ENCODE measurements at regions not wholly inside any gene's neighbourhood (a gene's known extent, or its start where the extent isn't known, plus 50 kb on each side); places are given as distances from the start of the nearest gene placed in this dataset.
"Not testable (repeated sequence)": the region's sequence is repeated elsewhere in the genome, so short reads cannot be mapped to it uniquely, and the experiment has no call there.

DNA sequence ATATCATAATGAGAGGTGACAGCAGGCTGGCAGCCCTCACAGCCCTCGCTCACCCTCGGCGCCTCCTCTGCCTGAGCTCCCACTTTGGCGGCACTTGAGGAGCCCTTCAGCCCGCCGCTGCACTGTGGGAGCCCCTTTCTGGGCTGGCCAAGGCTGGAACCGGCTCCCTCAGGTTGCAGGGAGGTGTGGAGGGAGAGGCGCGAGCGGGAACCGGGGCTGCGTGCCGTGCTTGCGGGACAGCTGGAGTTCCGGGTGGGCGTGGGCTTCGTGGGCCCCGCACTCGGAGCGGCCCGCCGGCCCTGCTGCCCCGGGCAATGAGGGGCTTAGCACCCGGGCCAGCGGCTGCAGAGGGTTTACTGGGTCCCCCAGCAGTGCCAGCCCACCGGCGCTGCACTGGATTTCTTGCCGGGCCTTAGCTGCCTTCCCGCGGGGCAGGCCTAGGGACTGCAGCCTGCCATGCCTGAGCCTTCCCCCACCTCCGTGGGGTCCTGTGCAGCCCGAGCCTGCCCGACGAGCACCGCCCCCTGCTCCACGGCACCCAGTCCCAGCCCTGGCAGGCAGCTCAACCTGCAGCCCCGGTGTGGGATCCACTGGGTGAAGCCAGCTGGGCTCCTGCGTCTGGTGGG, 147.7 kb downstream of the TLR4 start:
- in situ Hi-C loops (cut with MboI; ENCODE audit: low pct_unique_long_range_greater_than_20kb, low sequenced_read_pairs): not testable (repeated sequence)

DNA sequence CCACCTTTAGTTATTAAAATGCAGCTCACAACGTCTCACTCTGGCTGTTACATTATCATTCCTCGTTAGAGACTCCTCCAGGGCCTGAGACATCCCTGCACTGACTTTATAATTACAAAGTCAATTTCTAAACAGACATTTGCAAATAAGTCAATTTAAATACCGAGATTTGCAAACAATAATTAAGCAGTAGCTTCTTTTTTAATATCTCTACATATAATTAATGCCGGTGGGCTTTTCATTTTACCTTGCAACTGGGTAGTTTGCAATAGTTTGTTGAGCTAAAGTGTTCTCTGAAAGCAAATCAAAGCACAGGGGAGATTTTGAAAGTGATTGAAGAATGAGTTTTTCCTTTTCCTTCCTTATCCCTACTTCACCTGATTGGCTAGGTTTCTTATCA, 154.4 kb downstream of the TLR4 start:
- in situ Hi-C loops (cut with MboI; ENCODE audit: low pct_unique_long_range_greater_than_20kb, low sequenced_read_pairs): no loop called here

More for the DNA sequence above, 147.7 kb downstream of the TLR4 start:
- DNase-seq: not testable (repeated sequence)

DNA sequence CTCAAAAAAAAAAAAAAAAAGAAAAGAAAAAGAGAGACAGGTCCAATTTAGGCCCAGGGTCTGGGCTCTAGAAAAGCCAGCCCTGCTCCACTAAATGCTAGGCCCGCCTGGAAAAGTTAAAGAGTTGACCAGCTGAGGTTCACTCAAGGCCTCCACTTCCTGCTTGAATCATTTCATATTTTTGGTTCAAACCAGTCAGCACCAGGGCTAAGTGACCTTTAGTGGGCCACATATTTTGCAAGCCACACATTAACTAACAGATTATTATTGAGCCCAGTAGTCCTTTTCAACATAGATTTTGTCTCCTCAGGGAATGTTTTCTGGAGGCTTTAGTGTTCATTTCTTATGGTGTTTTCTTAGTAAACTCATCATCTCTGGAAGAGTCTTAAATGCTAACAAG, 156.6 kb downstream of the TLR4 start:
- in situ Hi-C loops (cut with MboI; ENCODE audit: low pct_unique_long_range_greater_than_20kb, low sequenced_read_pairs): no loop called here
- DNase-seq: no peak

More for the DNA sequence above, 154.4 kb downstream of the TLR4 start:
- DNase-seq: no peak

DNA sequence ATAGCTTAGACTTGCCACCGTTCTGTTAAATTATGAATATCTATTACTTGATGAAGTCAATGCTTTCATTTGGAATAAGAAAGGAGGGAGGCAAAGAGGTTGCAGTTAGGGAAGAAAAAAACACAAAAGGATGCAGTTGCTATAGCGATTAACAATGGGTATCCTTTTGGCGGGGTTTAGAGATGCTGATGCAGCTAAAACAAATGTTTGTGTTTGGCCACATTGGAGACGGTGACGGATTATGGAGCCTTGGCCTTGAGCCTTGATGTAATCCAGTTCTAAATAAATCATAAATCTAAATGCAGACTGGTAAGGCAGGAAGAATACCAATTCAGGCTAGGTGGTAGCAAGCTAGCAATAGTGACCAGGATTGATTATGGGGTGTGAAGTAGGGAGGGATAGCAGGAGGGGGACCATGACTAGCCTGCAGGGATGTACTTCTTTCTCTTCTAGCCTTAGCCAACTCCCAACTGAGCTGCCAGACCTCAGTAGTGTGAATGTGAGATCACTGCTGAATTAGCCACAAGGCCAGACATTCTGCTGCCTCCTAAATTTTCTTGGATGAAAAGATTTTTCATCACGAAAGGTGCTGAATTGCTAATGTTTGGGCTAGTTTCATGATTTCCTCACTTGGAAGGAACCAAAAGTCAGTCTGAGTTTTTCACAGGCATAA, 160.3 kb downstream of the TLR4 start:
- in situ Hi-C loops (cut with MboI; ENCODE audit: low pct_unique_long_range_greater_than_20kb, low sequenced_read_pairs): no loop called here
- DNase-seq: no peak

DNA sequence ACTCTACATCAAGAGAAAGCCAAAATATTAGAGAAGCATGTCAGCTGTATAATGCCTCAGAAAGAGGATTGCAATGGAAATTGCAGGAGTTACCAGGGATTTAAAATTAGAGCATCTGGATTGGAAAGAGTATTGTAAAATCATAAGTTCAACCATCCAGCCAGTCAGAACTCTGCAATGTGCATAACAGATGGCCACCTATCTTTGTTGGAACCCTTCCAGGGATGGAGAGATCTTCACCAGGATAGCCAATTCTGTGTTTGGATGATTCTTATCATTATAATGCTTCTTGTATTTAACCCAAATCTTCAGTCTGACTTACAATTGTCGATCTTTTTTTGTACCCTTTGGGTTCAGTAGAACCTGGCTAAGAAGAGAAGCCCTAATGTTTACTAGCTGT, 164.4 kb downstream of the TLR4 start:
- in situ Hi-C loops (cut with MboI; ENCODE audit: low pct_unique_long_range_greater_than_20kb, low sequenced_read_pairs): no loop called here
- DNase-seq: no peak

DNA sequence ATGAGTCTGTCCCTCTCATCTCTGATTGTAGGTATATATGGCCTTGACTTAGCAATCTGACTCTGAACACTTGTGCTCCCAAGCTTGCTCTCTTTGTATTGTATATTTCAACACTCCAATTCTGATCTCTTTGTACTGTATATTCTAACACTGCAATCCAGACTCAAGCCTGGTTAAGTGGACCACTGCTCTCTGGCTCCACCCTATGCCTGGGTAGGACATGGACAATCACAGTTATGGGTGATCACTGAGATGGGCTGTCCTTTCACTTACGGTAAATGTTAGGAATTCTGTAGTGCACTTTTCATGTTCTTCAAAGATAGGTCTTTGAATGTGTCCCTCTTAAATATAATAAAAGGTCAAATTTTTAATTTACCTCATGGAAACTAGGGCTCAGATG, 165.1 kb downstream of the TLR4 start:
- in situ Hi-C loops (cut with MboI; ENCODE audit: low pct_unique_long_range_greater_than_20kb, low sequenced_read_pairs): no loop called here
- no peak for DNase-seq

DNA sequence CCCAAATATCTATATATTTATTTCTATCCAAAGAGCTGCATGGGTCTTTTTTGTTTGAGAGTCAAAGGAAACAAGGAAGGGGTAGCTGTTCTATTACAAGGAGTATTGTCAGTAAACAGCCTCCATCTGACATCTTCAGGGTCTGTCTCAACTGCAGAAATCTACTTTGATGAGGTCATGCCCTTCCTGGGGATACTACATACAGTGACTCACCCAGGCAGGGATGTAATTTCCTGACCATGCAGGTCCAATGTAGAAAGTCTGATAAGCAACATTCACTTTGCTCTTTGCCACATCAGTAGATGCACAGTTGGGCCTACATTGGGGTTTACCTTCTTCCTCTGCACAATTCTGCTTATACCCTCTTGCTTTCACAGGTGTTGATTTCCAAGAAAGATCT, 165.5 kb downstream of the TLR4 start:
- in situ Hi-C loops (cut with MboI; ENCODE audit: low pct_unique_long_range_greater_than_20kb, low sequenced_read_pairs): no loop called here
- no peak for DNase-seq

DNA sequence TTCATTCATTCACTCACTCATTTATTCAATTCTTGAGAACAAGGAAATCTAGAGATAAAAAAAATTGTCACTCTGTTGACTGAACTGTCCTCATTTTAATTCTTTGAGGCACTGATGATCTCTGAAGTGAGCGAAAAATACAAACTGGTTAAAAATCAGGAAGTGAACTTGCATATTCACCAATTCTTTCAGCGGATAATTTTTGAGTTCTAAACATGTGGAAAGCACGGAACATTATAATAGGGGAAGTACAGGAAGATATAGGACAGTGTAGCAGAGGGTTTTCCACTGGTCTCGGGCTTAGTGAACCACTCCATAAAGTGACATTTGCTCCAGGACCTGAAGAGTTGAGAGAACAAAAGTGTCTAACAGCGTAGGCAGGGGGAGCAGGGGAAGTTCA, 169.5 kb downstream of the TLR4 start:
- in situ Hi-C loops (cut with MboI; ENCODE audit: low pct_unique_long_range_greater_than_20kb, low sequenced_read_pairs): no loop called here
- no peak for DNase-seq

DNA sequence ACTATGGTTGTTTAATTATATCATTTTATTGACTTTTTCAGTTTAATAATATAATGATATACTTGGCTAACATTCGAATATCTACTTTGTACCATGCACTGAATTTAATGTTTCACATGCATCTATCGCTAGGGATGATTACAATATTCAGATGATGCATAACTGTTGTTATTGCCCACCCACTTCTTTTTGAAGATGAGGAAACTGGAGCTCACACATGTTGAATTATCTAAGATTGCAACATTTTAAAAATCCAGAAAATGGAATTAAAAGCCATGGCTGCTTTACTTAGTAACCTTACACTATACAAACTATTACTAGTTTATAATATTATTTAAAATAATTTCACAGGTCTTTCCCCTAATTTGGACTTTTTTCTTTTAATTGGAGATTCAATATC, 171.7 kb downstream of the TLR4 start:
- in situ Hi-C loops (cut with MboI; ENCODE audit: low pct_unique_long_range_greater_than_20kb, low sequenced_read_pairs): no loop called here
- DNase-seq: no peak

DNA sequence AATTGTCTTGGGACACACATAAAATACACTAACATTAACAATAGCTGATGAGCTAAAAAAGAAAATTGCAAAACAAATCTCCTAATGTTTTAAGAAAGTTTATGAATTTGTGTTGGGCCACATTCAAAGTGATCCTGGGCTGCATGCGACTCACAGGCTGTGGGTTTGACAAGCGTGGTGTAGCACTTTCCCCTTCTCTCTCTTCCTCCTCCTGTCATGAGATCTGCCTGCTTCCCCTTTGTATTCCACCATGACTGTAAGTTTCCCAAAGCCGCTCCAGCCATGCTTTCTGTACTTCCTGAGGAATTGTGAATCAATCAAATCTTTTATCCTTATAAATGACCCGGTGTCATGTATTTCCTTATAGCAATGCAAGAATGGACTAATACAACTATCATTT, 178.0 kb downstream of the TLR4 start:
- DNase-seq: no peak
- in situ Hi-C loops (cut with MboI; ENCODE audit: low pct_unique_long_range_greater_than_20kb, low sequenced_read_pairs): no loop called here

DNA sequence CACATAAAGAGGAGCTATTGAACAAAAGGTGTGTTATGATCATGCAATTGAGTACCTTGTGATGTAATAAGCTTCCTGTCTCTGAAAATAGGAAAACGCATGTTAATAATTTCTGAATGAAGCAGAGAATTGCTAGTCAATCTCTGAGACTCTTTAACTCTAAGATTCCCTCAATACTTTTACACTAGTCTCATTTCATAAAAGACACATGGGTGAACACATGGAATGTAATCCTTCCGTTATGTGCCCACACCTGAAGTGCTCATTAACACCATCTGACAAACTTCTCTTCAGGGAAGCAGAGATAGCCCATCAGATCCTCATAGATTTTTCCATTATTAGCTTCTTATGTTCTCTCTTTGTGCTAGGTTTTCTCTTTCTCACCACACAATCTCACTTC, 182.4 kb downstream of the TLR4 start:
- in situ Hi-C loops (cut with MboI; ENCODE audit: low pct_unique_long_range_greater_than_20kb, low sequenced_read_pairs): no loop called here
- DNase-seq: no peak

DNA sequence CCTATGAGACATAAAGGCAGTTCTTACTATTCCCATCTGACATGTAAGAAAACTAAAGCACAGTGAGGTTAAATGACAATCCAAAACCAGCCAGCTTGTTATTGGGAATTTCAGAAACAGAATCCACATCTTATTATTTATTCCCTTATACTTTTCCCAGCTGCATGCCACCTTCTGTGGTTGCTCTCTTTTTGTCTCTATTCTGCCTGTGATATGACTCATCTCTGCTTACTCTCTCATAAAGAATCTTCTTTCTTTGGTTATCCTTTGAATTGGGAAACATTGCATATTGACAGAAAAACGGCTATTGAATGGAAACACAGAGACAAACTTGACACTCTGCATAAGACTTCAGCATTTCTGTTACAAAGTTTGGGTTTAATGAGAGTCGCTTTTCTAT, 183.2 kb downstream of the TLR4 start:
- in situ Hi-C loops (cut with MboI; ENCODE audit: low pct_unique_long_range_greater_than_20kb, low sequenced_read_pairs): no loop called here
- no peak for DNase-seq

DNA sequence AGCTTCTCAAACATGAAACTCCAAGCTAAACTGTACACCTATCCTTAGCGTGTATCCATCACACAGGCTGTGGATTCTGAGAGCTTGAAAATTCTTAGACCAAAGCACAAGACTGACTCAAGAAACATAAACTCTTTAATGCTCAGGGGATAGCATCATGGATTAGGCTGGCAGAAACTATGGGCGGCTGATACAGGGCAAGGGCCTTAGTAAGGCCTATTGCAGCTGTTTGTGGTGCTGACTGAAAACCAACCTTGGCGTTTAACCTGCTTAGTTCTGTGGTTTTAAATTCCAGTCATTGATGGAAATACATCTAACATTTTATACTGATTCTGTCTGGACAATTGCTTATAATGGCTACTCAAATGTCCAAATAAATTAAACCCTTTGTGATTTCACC, 183.7 kb downstream of the TLR4 start:
- DNase-seq: no peak
- in situ Hi-C loops (cut with MboI; ENCODE audit: low pct_unique_long_range_greater_than_20kb, low sequenced_read_pairs): no loop called here

DNA sequence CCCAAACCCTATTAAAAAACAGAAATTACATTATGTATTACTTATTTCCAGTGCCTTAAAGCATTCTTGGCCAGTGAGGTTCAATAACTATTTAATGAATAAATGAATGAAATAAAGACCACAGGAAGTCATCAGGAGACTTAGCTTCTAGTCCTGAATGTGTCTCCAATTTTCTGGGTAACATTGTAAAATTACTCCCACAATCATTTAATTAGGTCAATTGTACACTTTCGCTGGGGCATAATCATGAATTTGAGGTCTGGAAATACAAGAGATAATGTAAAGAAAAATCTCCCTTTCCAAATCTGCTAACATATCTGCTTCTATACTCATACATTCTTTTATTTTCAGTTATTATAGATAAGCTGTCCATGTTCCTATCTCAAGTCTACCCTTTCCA, 199.2 kb downstream of the TLR4 start:
- in situ Hi-C loops (cut with MboI; ENCODE audit: low pct_unique_long_range_greater_than_20kb, low sequenced_read_pairs): no loop called here
- no peak for DNase-seq

DNA sequence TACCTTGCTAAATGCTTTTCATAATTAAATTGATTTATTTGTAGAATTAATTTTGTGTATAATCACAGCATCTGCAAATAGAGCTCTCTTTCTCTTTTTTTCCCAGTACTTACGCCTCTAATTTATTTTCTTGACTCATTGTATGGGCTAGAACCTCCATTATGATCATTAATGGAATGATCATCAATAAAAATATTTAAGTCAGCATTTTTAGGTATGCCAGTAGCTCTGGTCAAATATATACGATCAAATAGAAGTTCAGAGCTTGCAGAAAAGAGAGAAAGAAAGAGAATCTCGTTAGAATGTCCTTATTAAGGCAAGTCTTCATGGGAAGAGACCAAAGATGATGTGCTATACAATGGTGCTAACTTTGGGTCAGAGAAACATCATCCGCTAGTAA, 202.6 kb downstream of the TLR4 start:
- in situ Hi-C loops (cut with MboI; ENCODE audit: low pct_unique_long_range_greater_than_20kb, low sequenced_read_pairs): no loop called here
- DNase-seq: no peak

DNA sequence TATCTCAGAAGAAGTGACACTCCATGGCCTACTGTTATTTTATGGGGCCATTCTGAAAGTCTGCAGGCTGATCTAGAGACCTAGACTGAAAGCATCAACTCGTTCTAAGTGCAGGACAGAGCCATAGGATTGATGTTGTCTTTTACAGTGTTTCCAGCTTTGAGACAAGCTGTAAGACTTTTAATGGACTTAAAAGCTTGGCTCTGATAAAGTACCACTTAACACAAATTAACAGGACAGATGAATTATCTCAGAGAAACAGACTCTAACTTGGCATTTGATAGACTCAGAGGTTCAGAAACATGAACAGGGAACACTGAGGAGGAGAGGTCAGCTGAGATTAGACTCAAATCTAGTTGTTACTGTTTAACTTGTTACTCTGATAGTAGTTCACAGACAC, 203.2 kb downstream of the TLR4 start:
- DNase-seq: no peak
- in situ Hi-C loops (cut with MboI; ENCODE audit: low pct_unique_long_range_greater_than_20kb, low sequenced_read_pairs): no loop called here

DNA sequence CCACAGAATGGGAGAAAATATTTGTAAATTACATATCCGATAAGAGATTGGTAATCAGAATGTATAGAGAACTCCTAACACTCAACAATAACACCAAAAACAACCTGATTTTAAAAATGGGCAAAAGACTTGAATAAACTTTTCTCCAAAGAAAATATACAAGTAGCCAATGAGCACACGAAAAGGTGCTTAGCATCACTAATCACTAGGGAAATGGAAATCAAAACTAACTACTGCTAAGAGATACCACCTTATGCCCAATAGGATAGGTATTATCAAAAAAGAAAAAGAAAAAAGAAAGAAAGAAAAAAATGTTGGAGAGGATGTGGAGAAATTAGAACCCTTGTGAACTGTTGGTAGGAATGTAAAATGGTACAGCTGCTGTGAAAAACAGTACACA, 212.1 kb downstream of the TLR4 start:
- in situ Hi-C loops (cut with MboI; ENCODE audit: low pct_unique_long_range_greater_than_20kb, low sequenced_read_pairs): no loop called here
- no peak for DNase-seq

DNA sequence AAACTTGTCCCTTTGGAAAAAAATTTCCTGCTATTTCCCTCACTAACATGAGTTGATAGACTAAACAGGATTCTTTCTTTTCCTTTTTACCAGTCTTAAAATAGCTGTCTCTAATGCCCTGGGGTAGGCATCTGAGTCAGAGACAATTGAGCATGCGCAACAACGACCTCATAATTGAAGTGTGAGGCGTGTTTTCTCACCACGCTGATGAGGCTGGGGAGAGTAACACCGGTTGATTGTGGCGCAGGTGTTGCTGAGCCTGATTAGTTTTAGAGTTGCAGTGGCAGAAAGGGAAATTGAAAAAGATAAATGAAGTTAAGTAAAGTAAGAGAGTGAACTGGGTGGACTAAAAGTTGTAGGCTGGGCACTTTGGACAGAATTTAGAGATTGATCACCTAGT, 213.7 kb downstream of the TLR4 start:
- in situ Hi-C loops (cut with MboI; ENCODE audit: low pct_unique_long_range_greater_than_20kb, low sequenced_read_pairs): no loop called here
- no peak for DNase-seq

DNA sequence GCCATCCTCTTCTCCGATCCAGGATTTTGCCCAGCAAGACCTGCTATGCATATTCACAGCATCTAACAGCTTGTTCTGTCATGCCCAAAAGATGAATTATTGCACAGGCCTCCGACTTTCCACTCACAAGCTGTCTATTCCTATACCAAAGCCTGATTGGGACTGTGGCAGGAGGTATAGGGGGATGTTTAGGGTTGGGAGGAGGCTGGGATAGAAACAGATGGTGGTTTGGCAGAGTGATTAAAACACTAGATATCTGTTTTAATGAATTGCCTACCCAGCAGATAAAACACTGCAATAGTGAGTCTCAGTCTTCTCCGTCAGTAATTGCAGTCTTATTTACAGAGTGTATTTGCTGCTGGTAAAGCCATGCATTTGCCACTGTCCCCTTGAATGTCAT, 215.3 kb downstream of the TLR4 start:
- DNase-seq: no peak
- in situ Hi-C loops (cut with MboI; ENCODE audit: low pct_unique_long_range_greater_than_20kb, low sequenced_read_pairs): no loop called here

DNA sequence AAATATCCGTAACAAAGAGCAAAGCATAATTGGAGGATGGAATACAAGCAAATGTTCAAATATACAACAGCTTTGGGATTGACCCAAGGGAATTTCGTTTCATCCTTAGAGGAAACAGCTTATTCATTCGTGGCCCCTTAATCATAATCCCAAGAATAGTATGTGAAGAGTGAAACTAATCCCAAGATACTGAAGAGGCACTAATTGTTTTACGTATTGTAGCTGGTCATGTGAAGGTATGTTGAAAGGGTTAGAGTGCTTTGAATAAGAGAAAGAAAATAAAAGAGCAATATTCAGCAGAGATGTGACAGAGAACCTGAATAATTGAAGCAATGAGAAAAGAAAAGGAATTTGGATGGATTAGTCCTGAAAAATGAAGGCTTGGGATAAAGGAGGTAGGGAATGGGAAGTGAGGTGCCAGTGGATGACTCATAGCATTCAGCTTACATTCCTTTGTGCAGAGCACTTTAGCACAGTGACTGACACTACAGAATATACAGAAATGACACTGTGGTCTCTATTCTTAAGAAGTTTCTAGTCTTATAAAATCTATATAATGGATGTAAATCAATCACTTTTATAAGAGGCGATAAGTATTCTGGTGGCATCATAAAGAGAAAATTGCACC, 221.9 kb downstream of the TLR4 start:
- in situ Hi-C loops (cut with MboI; ENCODE audit: low pct_unique_long_range_greater_than_20kb, low sequenced_read_pairs): no loop called here
- DNase-seq: no peak

DNA sequence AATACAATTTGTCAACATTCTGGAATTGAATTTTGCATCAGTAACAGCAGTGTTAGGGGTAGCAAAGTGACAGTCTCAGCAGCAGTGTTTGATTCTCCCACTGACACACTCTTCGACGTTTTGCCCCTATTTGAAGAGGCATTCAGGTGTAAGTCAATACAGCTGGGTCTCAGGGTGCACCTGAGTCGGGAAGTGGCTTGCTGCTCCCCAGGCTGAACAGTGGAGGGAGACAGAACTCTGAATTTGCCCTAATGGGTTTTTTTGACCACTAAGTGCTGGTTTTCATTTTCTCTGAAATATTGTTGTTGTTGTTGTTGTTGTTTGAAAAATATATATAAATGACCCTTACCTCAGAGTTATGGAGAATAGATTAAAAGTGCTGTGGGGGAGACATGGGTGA, 223.2 kb downstream of the TLR4 start:
- in situ Hi-C loops (cut with MboI; ENCODE audit: low pct_unique_long_range_greater_than_20kb, low sequenced_read_pairs): no loop called here
- DNase-seq: no peak

Data from KBM-7 (cell line).